ENCODE measurements at regions not wholly inside any gene's neighbourhood (a gene's known extent, or its start where the extent isn't known, plus 50 kb on each side); places are given as distances from the start of the nearest gene placed in this dataset.

- TF ChIP-seq RCOR1 (IDR thresholded peaks at IDR 0.05; ENCODE audit: insufficient replicate concordance, low read length), result no peak
- no peak for TF ChIP-seq POLR2A (IDR thresholded peaks at IDR 0.05; ENCODE audit: low read depth, low read length)
- TF ChIP-seq USF2 (IDR thresholded peaks at IDR 0.05; ENCODE audit: low read depth, low read length), result no peak
- no peak for TF ChIP-seq SMC3 (IDR thresholded peaks at IDR 0.05; ENCODE audit: low read depth, low read length)
- TF ChIP-seq MXI1 (IDR thresholded peaks at IDR 0.05; ENCODE audit: borderline replicate concordance, low read depth, low read length), result no peak
- TF ChIP-seq MAZ (IDR thresholded peaks at IDR 0.05; ENCODE audit: borderline replicate concordance, low read depth, low read length), result no peak
- no peak for TF ChIP-seq RFX5 (IDR thresholded peaks at IDR 0.05; ENCODE audit: low read depth, low read length)
- TF ChIP-seq CHD1 (IDR thresholded peaks at IDR 0.05; ENCODE audit: low read depth, low read length), result no peak
- TF ChIP-seq CEBPB (IDR thresholded peaks at IDR 0.05; ENCODE audit: low read depth, low read length), result no peak
- TF ChIP-seq NFE2L2 (IDR thresholded peaks at IDR 0.05; ENCODE audit: low read depth, low read length), result no peak
- TF ChIP-seq FOS (IDR thresholded peaks at IDR 0.05; ENCODE audit: low read depth, low read length), result no peak
- TF ChIP-seq BHLHE40 (IDR thresholded peaks at IDR 0.05; ENCODE audit: low read depth, low read length), result no peak
- no peak for TF ChIP-seq RAD21 (IDR thresholded peaks at IDR 0.05; ENCODE audit: low read length)
- no peak for TF ChIP-seq MAFK (IDR thresholded peaks at IDR 0.05; ENCODE audit: low read depth, low read length)
- TF ChIP-seq CTCF (conservative IDR thresholded peaks at IDR 0.05; ENCODE audit: low read depth, low read length), result no peak
- TF ChIP-seq ELK1 (IDR thresholded peaks at IDR 0.05; ENCODE audit: borderline replicate concordance, low read depth, low read length), result no peak
- Histone ChIP-seq H2BK15ac (ENCODE audit: low read depth, low read length) (no peak overlapping the region), H3K23ac (ENCODE audit: low read depth, low read length) (no peak overlapping the region), H3K4me3 (ENCODE audit: insufficient read depth, low read depth, low read length) (no peak overlapping the region), H4K20me1 (ENCODE audit: insufficient read depth, low read length) (no peaks in the 10 kb centered on the region), H3K18ac (ENCODE audit: low read depth, low read length) (no peak overlapping the region), H4K91ac (ENCODE audit: insufficient read depth, low read depth, low read length) (no peak overlapping the region), H2AFZ (replicated peaks; ENCODE audit: low read length, poor library complexity) (no peak overlapping the region), H2AK9ac (replicated peaks; ENCODE audit: low read depth, low read length, poor library complexity) (no peak overlapping the region), H3K27me3 (ENCODE audit: control insufficient read depth, insufficient read depth, low read length) (peaks cover 12% of the 10 kb centered on the region; the same call in 1 of the 2 replicates), H2BK120ac (ENCODE audit: low read depth, low read length) (no peak overlapping the region), H3K4me1 (ENCODE audit: control insufficient read depth, insufficient read depth, low read length) (no peaks in the 10 kb centered on the region), H3K27ac (ENCODE audit: insufficient read depth, low read length) (no peak overlapping the region), H3K36me3 (ENCODE audit: control insufficient read depth, insufficient read depth, low read length) (no peaks in the 10 kb centered on the region), H3K56ac (ENCODE audit: extremely low read depth, insufficient read depth, low read length) (no peak overlapping the region), H3K9me3 (ENCODE audit: control insufficient read depth, insufficient read depth, low read length) (no peaks in the 10 kb centered on the region), H3K4me2 (ENCODE audit: low read depth, low read length) (no peak overlapping the region), H3K4ac (ENCODE audit: low read depth, low read length) (no peak overlapping the region), H2BK5ac (ENCODE audit: low read depth, low read length, poor library complexity, severe bottlenecking) (no peak overlapping the region), H3K14ac (replicated peaks; ENCODE audit: low read depth, low read length) (no peak overlapping the region), H2BK20ac (ENCODE audit: low read depth, low read length) (no peak overlapping the region), H4K5ac (ENCODE audit: low read depth, low read length) (no peak overlapping the region), H2AK5ac (ENCODE audit: low read depth, low read length) (no peak overlapping the region), H4K8ac (ENCODE audit: low read depth in 2 of 2, low read length in 2 of 2) (no peak overlapping the region), H3K79me1 (ENCODE audit: low read depth in 1 of 2, low read length in 2 of 2) (no peaks in the 10 kb centered on the region), H3K9ac (ENCODE audit: low read depth, low read length) (no peak overlapping the region), H3K9me1 (ENCODE audit: insufficient read depth, low read length) (no peaks in the 10 kb centered on the region)
- in situ Hi-C loops (cut with MboI; ENCODE audit: low sequenced_read_pairs), result no loop called here
- no peak for DNase-seq
- ATAC-seq (ENCODE audit: low read depth), result no peak
- dilution Hi-C loops (cut with HindIII; ENCODE audit: low sequenced_read_pairs, unreplicated experiment), result no loop called here
- ChIA-PET CTCF (no interaction called here), POLR2A (ENCODE audit: unreplicated experiment) (no interaction called here)
- intact Hi-C loops (cut with micrococcal nuclease), result no loop called here
- no CpG with 5 or more reads among the region's 3 CpGs for WGBS, 2 experiments (ENCODE audit: extremely low coverage in 2 of 2, insufficient read length in 1 of 2)
- BruUV-seq (replicated peaks), result no TSS peak
Measured at GRCh38 chr2:16509042-16509441, 156.6 kb downstream of the CYRIA start.

Data from IMR-90 (cell line).